ENCODE measurements at regions not wholly inside any gene's neighbourhood (a gene's known extent, or its start where the extent isn't known, plus 50 kb on each side); places are given as distances from the start of the nearest gene placed in this dataset.

DNA sequence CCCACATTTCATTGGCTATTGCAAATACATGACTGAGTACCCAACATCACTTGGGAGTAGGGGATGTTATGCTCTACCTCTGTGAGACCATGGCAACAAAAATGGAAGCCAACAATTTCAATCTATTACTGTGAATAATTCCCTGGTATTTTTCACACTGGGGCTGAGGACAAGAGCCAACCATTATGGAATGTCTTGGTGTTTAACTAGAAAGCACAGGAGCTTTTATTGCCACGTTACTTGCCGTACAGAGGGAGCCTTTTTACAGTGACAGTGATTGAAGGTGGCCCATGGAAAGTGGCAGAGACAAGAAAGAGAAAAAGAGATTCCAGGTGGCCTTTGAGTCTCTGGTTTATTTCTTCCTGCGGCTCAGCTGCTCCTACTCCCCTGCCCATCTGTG is 105.7 kb upstream of the TBC1D5 start:
- no peak for TF ChIP-seq POLR2AphosphoS5 (IDR thresholded peaks at IDR 0.05)
- TF ChIP-seq, protein P1, sequence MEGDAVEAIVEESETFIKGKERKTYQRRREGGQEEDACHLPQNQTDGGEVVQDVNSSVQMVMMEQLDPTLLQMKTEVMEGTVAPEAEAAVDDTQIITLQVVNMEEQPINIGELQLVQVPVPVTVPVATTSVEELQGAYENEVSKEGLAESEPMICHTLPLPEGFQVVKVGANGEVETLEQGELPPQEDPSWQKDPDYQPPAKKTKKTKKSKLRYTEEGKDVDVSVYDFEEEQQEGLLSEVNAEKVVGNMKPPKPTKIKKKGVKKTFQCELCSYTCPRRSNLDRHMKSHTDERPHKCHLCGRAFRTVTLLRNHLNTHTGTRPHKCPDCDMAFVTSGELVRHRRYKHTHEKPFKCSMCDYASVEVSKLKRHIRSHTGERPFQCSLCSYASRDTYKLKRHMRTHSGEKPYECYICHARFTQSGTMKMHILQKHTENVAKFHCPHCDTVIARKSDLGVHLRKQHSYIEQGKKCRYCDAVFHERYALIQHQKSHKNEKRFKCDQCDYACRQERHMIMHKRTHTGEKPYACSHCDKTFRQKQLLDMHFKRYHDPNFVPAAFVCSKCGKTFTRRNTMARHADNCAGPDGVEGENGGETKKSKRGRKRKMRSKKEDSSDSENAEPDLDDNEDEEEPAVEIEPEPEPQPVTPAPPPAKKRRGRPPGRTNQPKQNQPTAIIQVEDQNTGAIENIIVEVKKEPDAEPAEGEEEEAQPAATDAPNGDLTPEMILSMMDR (IDR thresholded peaks at IDR 0.05): no peak

Data from stomach (tissue), 4 donors.